GM23338 (cell line): ENCODE measurements at regions not wholly inside any gene's neighbourhood (a gene's known extent, or its start where the extent isn't known, plus 50 kb on each side); places are given as distances from the start of the nearest gene placed in this dataset.

ENCODE experiments used
- ATAC-seq: fragments of 200-7000 bp; cut with Tn5 transposase; 3 replicates; pipeline ENCODE4 v1.9.1; 2020
- DNase-seq: peaks from one replicate; pipeline ENCODE4 v3.0.0-alpha.2; 2015; ENCODE audit warnings: low spot score
- H2AFZ ChIP-seq: fragments of 200-600 bp; sonication (generic); 2 replicates; pipeline ENCODE4 v1.8.0; 2016; ENCODE audit warnings: antibody characterized with exemption, mild to moderate bottlenecking, moderate library complexity
- H3F3A ChIP-seq: fragments of 200-600 bp; sonication (generic); replicated peaks from 2 replicates; pipeline ENCODE4 v1.8.0; 2017; ENCODE audit warnings: antibody characterized with exemption, mixed run types, low read depth
- H3K27ac ChIP-seq: fragments of 200-600 bp; sonication (generic); 2 replicates; pipeline ENCODE4 v1.6.1; 2016; ENCODE audit warnings: low read depth
- H3K27me3 ChIP-seq: fragments of 200-600 bp; sonication (generic); 2 replicates; pipeline ENCODE4 v1.8.0; 2016; ENCODE audit warnings: mild to moderate bottlenecking, mixed run types, moderate library complexity; ENCODE audit not compliant: insufficient read depth
- H3K36me3 ChIP-seq: fragments of 200-600 bp; sonication (generic); 2 replicates; pipeline ENCODE4 v1.8.0; 2016; ENCODE audit warnings: mild to moderate bottlenecking; ENCODE audit not compliant: insufficient read depth
- H3K4me1 ChIP-seq: fragments of 200-600 bp; sonication (generic); 2 replicates; pipeline ENCODE4 v1.8.0; 2016; ENCODE audit warnings: mild to moderate bottlenecking, moderate library complexity; ENCODE audit not compliant: insufficient read depth
- H3K4me2 ChIP-seq: fragments of 200-600 bp; sonication (generic); 2 replicates; pipeline ENCODE4 v1.7.1; 2017; ENCODE audit warnings: mixed run types
- H3K4me3 ChIP-seq: fragments of 200-600 bp; sonication (generic); 2 replicates; pipeline ENCODE4 v1.6.1; 2016; ENCODE audit warnings: mixed run types
- H3K79me2 ChIP-seq: fragments of 200-600 bp; sonication (generic); replicated peaks from 2 replicates; pipeline ENCODE4 v1.8.0; 2017; ENCODE audit warnings: mild to moderate bottlenecking; ENCODE audit not compliant: insufficient read depth
- H3K9me2 ChIP-seq: fragments of 200-600 bp; sonication (generic); 2 replicates; pipeline ENCODE4 v1.8.0; 2017; ENCODE audit not compliant: insufficient read depth
- H4K20me1 ChIP-seq: fragments of 200-600 bp; sonication (generic); replicated peaks from 2 replicates; pipeline ENCODE4 v1.8.0; 2017; ENCODE audit warnings: mild to moderate bottlenecking; ENCODE audit not compliant: insufficient read depth
- H3K27ac Mint-ChIP-seq: 2 replicates; pipeline ENCODE4 v1.8.0; 2020; ENCODE audit warnings: inconsistent platforms, mild to moderate bottlenecking, moderate library complexity, mixed read lengths
- H3K27me3 Mint-ChIP-seq: 3 replicates; pipeline ENCODE4 v1.8.0; 2022; ENCODE audit warnings: low read depth, mild to moderate bottlenecking, moderate library complexity, mixed read lengths, inconsistent platforms; ENCODE audit not compliant: insufficient read depth, poor library complexity
- H3K36me3 Mint-ChIP-seq: 3 replicates; pipeline ENCODE4 v1.8.0; 2021; ENCODE audit warnings: low read depth, mild to moderate bottlenecking, inconsistent platforms, moderate library complexity, mixed read lengths
- H3K4me1 Mint-ChIP-seq: 3 replicates; pipeline ENCODE4 v1.8.0; 2020; ENCODE audit warnings: mild to moderate bottlenecking, inconsistent platforms, mixed read lengths
- H3K4me3 Mint-ChIP-seq: 3 replicates; pipeline ENCODE4 v1.8.0; 2021; ENCODE audit warnings: moderate library complexity, mild to moderate bottlenecking, inconsistent platforms, mixed read lengths
- H3K9me3 Mint-ChIP-seq: 3 replicates; pipeline ENCODE4 v1.8.0; 2020; ENCODE audit warnings: moderate library complexity, mild to moderate bottlenecking, inconsistent platforms, mixed read lengths
- CREB1 ChIP-seq: fragments of 250-450 bp; sonication (Bioruptor Pico); IDR thresholded peaks from 2 replicates; pipeline ENCODE4 v1.5.0; 2020; ENCODE audit warnings: low read depth, mild to moderate bottlenecking, moderate library complexity
- EZH2 ChIP-seq: fragments of 200-600 bp; sonication (generic); IDR thresholded peaks from one replicate; pipeline ENCODE4 v1.8.0; 2017; ENCODE audit warnings: antibody characterized with exemption, mild to moderate bottlenecking, low read depth; ENCODE audit not compliant: unreplicated experiment
- EZH2phosphoT487 ChIP-seq: fragments of 200-600 bp; sonication (generic); IDR thresholded peaks from one replicate; pipeline ENCODE4 v1.8.1; 2018; ENCODE audit warnings: antibody characterized with exemption; ENCODE audit not compliant: unreplicated experiment
- JUNB ChIP-seq: IDR thresholded peaks from one replicate; pipeline ENCODE4 v1.6.1; 2016; ENCODE audit warnings: antibody characterized with exemption; ENCODE audit not compliant: unreplicated experiment
- NANOG ChIP-seq: IDR thresholded peaks from 2 replicates; pipeline ENCODE4 v1.6.1; 2016; ENCODE audit warnings: antibody characterized with exemption, borderline replicate concordance
- POLR2AphosphoS5 ChIP-seq: IDR thresholded peaks from 2 replicates; pipeline ENCODE4 v1.6.1; 2016; ENCODE audit warnings: antibody characterized with exemption, low read depth
- STAT1 ChIP-seq: IDR thresholded peaks from one replicate; pipeline ENCODE4 v1.6.1; 2016; ENCODE audit warnings: antibody characterized with exemption; ENCODE audit not compliant: unreplicated experiment
- ZNF114 ChIP-seq: fragments of 250-450 bp; sonication (Bioruptor Pico); IDR thresholded peaks from 2 replicates; pipeline ENCODE4 v1.5.0; 2020; ENCODE audit warnings: mild to moderate bottlenecking, moderate library complexity
- ZNF331 ChIP-seq: fragments of 250-450 bp; sonication (Bioruptor Pico); IDR thresholded peaks from 2 replicates; pipeline ENCODE4 v1.5.0; 2020; ENCODE audit warnings: low read depth, mild to moderate bottlenecking, moderate library complexity
- TF ChIP-seq, protein P1 (sequence below): fragments of 250-450 bp; sonication (Bioruptor Pico); IDR thresholded peaks from 2 replicates; pipeline ENCODE4 v1.5.0; 2020; ENCODE audit warnings: mild to moderate bottlenecking, moderate library complexity
- TF ChIP-seq, protein P2 (sequence below): IDR thresholded peaks from one replicate; pipeline ENCODE4 v1.6.1; 2018; ENCODE audit warnings: antibody characterized with exemption; ENCODE audit not compliant: unreplicated experiment
- TF ChIP-seq, protein P3 (sequence below), 2 experiments: fragments of 200-600 bp in 1 of 2; sonication (generic) in 1 of 2; conservative IDR thresholded peaks; 2 replicates each; pipeline versions ENCODE4 v1.5.1 to v1.6.1; 2016 to 2017; ENCODE audit warnings: antibody characterized with exemption in 2 of 2, low read depth in 2 of 2, mild to moderate bottlenecking in 2 of 2, moderate library complexity in 1 of 2
- TF ChIP-seq, protein P4 (sequence below): IDR thresholded peaks from 2 replicates; pipeline ENCODE4 v1.6.1; 2016; ENCODE audit warnings: antibody characterized with exemption

DNA sequence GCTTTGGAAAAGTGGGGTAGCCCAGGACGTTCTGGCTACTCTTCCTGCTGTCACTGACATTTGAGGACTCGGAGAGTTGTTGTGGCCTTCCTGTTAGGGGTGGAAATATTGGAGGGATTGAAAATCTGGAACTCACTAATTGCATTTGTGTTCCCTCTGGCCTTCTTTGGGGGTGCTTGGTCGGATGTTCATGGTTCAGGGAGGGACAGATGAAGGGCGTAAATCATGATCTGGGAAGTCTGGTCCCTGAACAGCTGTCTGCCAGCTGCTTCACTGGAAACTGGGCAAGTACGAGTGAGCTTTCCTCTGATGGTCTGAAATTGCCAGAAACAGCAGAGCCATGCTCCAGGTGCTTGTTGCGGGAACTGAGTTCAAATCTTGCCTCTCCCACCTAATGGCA, 327.8 kb upstream of the C2CD4B start:
- Histone ChIP-seq H3K9me2 (0 out of 2 replicates have a peak, but pooled peaks cover 4% of the 10 kb centered on the region), H3K27ac (no peak overlapping the region), H3F3A (no peaks in the 10 kb centered on the region), H3K36me3 (no peaks in the 10 kb centered on the region), H2AFZ (no peak overlapping the region), H3K4me2 (no peak overlapping the region), H3K4me3 (no peak overlapping the region), H4K20me1 (no peaks in the 10 kb centered on the region), H3K4me1 (no peaks in the 10 kb centered on the region), H3K79me2 (no peaks in the 10 kb centered on the region), H3K27me3 (no peaks in the 10 kb centered on the region)
- TF ChIP-seq, protein P1, sequence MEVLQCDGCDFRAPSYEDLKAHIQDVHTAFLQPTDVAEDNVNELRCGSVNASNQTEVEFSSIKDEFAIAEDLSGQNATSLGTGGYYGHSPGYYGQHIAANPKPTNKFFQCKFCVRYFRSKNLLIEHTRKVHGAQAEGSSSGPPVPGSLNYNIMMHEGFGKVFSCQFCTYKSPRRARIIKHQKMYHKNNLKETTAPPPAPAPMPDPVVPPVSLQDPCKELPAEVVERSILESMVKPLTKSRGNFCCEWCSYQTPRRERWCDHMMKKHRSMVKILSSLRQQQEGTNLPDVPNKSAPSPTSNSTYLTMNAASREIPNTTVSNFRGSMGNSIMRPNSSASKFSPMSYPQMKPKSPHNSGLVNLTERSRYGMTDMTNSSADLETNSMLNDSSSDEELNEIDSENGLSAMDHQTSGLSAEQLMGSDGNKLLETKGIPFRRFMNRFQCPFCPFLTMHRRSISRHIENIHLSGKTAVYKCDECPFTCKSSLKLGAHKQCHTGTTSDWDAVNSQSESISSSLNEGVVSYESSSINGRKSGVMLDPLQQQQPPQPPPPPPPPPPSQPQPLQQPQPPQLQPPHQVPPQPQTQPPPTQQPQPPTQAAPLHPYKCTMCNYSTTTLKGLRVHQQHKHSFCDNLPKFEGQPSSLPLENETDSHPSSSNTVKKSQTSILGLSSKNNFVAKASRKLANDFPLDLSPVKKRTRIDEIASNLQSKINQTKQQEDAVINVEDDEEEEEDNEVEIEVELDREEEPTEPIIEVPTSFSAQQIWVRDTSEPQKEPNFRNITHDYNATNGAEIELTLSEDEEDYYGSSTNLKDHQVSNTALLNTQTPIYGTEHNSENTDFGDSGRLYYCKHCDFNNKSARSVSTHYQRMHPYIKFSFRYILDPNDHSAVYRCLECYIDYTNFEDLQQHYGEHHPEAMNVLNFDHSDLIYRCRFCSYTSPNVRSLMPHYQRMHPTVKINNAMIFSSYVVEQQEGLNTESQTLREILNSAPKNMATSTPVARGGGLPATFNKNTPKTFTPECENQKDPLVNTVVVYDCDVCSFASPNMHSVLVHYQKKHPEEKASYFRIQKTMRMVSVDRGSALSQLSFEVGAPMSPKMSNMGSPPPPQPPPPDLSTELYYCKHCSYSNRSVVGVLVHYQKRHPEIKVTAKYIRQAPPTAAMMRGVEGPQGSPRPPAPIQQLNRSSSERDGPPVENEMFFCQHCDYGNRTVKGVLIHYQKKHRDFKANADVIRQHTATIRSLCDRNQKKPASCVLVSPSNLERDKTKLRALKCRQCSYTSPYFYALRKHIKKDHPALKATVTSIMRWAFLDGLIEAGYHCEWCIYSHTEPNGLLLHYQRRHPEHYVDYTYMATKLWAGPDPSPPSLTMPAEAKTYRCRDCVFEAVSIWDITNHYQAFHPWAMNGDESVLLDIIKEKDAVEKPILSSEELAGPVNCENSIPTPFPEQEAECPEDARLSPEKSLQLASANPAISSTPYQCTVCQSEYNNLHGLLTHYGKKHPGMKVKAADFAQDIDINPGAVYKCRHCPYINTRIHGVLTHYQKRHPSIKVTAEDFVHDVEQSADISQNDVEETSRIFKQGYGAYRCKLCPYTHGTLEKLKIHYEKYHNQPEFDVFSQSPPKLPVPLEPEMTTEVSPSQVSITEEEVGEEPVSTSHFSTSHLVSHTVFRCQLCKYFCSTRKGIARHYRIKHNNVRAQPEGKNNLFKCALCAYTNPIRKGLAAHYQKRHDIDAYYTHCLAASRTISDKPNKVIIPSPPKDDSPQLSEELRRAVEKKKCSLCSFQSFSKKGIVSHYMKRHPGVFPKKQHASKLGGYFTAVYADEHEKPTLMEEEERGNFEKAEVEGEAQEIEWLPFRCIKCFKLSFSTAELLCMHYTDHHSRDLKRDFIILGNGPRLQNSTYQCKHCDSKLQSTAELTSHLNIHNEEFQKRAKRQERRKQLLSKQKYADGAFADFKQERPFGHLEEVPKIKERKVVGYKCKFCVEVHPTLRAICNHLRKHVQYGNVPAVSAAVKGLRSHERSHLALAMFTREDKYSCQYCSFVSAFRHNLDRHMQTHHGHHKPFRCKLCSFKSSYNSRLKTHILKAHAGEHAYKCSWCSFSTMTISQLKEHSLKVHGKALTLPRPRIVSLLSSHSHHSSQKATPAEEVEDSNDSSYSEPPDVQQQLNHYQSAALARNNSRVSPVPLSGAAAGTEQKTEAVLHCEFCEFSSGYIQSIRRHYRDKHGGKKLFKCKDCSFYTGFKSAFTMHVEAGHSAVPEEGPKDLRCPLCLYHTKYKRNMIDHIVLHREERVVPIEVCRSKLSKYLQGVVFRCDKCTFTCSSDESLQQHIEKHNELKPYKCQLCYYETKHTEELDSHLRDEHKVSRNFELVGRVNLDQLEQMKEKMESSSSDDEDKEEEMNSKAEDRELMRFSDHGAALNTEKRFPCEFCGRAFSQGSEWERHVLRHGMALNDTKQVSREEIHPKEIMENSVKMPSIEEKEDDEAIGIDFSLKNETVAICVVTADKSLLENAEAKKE: no peak
- TF ChIP-seq EZH2phosphoT487: no peak
- TF ChIP-seq, protein P2, sequence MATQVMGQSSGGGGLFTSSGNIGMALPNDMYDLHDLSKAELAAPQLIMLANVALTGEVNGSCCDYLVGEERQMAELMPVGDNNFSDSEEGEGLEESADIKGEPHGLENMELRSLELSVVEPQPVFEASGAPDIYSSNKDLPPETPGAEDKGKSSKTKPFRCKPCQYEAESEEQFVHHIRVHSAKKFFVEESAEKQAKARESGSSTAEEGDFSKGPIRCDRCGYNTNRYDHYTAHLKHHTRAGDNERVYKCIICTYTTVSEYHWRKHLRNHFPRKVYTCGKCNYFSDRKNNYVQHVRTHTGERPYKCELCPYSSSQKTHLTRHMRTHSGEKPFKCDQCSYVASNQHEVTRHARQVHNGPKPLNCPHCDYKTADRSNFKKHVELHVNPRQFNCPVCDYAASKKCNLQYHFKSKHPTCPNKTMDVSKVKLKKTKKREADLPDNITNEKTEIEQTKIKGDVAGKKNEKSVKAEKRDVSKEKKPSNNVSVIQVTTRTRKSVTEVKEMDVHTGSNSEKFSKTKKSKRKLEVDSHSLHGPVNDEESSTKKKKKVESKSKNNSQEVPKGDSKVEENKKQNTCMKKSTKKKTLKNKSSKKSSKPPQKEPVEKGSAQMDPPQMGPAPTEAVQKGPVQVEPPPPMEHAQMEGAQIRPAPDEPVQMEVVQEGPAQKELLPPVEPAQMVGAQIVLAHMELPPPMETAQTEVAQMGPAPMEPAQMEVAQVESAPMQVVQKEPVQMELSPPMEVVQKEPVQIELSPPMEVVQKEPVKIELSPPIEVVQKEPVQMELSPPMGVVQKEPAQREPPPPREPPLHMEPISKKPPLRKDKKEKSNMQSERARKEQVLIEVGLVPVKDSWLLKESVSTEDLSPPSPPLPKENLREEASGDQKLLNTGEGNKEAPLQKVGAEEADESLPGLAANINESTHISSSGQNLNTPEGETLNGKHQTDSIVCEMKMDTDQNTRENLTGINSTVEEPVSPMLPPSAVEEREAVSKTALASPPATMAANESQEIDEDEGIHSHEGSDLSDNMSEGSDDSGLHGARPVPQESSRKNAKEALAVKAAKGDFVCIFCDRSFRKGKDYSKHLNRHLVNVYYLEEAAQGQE: no peak
- TF ChIP-seq ZNF331: no peak
- TF ChIP-seq ZNF114 (CRISPR knock-in tag): no peak
- no peak for TF ChIP-seq STAT1
- TF ChIP-seq, protein P3, sequence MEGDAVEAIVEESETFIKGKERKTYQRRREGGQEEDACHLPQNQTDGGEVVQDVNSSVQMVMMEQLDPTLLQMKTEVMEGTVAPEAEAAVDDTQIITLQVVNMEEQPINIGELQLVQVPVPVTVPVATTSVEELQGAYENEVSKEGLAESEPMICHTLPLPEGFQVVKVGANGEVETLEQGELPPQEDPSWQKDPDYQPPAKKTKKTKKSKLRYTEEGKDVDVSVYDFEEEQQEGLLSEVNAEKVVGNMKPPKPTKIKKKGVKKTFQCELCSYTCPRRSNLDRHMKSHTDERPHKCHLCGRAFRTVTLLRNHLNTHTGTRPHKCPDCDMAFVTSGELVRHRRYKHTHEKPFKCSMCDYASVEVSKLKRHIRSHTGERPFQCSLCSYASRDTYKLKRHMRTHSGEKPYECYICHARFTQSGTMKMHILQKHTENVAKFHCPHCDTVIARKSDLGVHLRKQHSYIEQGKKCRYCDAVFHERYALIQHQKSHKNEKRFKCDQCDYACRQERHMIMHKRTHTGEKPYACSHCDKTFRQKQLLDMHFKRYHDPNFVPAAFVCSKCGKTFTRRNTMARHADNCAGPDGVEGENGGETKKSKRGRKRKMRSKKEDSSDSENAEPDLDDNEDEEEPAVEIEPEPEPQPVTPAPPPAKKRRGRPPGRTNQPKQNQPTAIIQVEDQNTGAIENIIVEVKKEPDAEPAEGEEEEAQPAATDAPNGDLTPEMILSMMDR (conservative IDR thresholded peaks at IDR 0.05; ENCODE audit: low read depth in 2 of 2): no peak
- no peak for TF ChIP-seq JUNB
- no peak for TF ChIP-seq POLR2AphosphoS5
- TF ChIP-seq, protein P4, sequence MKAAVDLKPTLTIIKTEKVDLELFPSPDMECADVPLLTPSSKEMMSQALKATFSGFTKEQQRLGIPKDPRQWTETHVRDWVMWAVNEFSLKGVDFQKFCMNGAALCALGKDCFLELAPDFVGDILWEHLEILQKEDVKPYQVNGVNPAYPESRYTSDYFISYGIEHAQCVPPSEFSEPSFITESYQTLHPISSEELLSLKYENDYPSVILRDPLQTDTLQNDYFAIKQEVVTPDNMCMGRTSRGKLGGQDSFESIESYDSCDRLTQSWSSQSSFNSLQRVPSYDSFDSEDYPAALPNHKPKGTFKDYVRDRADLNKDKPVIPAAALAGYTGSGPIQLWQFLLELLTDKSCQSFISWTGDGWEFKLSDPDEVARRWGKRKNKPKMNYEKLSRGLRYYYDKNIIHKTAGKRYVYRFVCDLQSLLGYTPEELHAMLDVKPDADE: no peak
- no peak for TF ChIP-seq CREB1 (CRISPR knock-in tag)
- TF ChIP-seq NANOG: no peak
- TF ChIP-seq EZH2: no peak
- DNase-seq (no peak), ATAC-seq (no peak)
- Mint-ChIP-seq H3K36me3 (no peaks in the 10 kb centered on the region), H3K9me3 (no peaks in the 10 kb centered on the region), H3K4me3 (no peak overlapping the region), H3K27ac (no peak overlapping the region), H3K4me1 (peaks cover 7% of the 10 kb centered on the region; the same call in 2 of the 3 replicates), H3K27me3 (no peaks in the 10 kb centered on the region)
